ENCODE measurements at regions not wholly inside any gene's neighbourhood (a gene's known extent, or its start where the extent isn't known, plus 50 kb on each side); places are given as distances from the start of the nearest gene placed in this dataset.

DNA sequence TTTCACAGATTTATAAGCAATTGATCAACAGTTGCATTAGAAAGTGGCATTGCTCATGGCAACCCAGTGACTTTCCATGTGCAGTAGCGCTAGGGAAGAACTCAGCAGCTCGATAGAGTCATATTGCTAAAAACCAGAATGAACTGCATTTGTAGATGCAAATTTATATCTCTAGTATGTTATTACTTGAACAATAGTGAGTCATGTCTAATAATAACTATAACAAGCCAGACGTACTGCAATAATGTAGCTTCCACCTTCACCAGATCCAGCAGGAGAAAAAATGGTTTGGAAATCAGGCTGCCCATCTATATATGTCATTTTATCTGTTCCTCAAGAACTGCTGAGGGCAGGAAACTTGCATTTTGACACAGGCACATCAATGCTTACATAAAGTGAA is 66.5 kb upstream of the FIGN start:
- H3K9me1 ChIP-seq (ENCODE audit: insufficient read depth, low read length) = no peaks in the 10 kb centered on the region
- ChIA-PET CTCF (no interaction called here), POLR2A (ENCODE audit: unreplicated experiment) (no interaction called here)
- no peaks in the 10 kb centered on the region for H3K27me3 ChIP-seq (ENCODE audit: control insufficient read depth, insufficient read depth, low read length)
- no peak overlapping the region for H2AK5ac ChIP-seq (ENCODE audit: low read depth, low read length)
- no peak overlapping the region for H3K4me2 ChIP-seq (ENCODE audit: low read depth, low read length)
- no peaks in the 10 kb centered on the region for H3K79me1 ChIP-seq (ENCODE audit: low read depth in 1 of 2, low read length in 2 of 2)
- ATAC-seq (ENCODE audit: low read depth) (no peak), DNase-seq (no peak)
- intact Hi-C loops (cut with micrococcal nuclease) = no loop called here
- H3K9ac ChIP-seq (ENCODE audit: low read depth, low read length) = no peak overlapping the region
- no peak overlapping the region for H3K23ac ChIP-seq (ENCODE audit: low read depth, low read length)
- no peak overlapping the region for H2AFZ ChIP-seq (replicated peaks; ENCODE audit: low read length, poor library complexity)
- no peak overlapping the region for H3K27ac ChIP-seq (ENCODE audit: insufficient read depth, low read length)
- BruUV-seq (replicated peaks) = no TSS peak
- no peaks in the 10 kb centered on the region for H3K4me1 ChIP-seq (ENCODE audit: control insufficient read depth, insufficient read depth, low read length)
- no peak overlapping the region for H3K56ac ChIP-seq (ENCODE audit: extremely low read depth, insufficient read depth, low read length)
- H4K8ac ChIP-seq (ENCODE audit: low read depth in 2 of 2, low read length in 2 of 2) = no peak overlapping the region
- no CpG with 5 or more reads among the region's 3 CpGs for WGBS, 2 experiments (ENCODE audit: extremely low coverage in 2 of 2, insufficient read length in 1 of 2)
- no peak overlapping the region for H3K4me3 ChIP-seq (ENCODE audit: insufficient read depth, low read depth, low read length)
- H2BK120ac ChIP-seq (ENCODE audit: low read depth, low read length) = no peak overlapping the region
- H2BK5ac ChIP-seq (ENCODE audit: low read depth, low read length, poor library complexity, severe bottlenecking) = no peak overlapping the region
- H3K9me3 ChIP-seq (ENCODE audit: control insufficient read depth, insufficient read depth, low read length) = no peaks in the 10 kb centered on the region
- no peak overlapping the region for H4K5ac ChIP-seq (ENCODE audit: low read depth, low read length)
- no peak overlapping the region for H2AK9ac ChIP-seq (replicated peaks; ENCODE audit: low read depth, low read length, poor library complexity)
- H3K18ac ChIP-seq (ENCODE audit: low read depth, low read length) = no peak overlapping the region
- H4K91ac ChIP-seq (ENCODE audit: insufficient read depth, low read depth, low read length) = no peak overlapping the region
- H2BK15ac ChIP-seq (ENCODE audit: low read depth, low read length) = no peak overlapping the region
- H3K4ac ChIP-seq (ENCODE audit: low read depth, low read length) = no peak overlapping the region
- in situ Hi-C loops (cut with MboI; ENCODE audit: low sequenced_read_pairs) = no loop called here
- dilution Hi-C loops (cut with HindIII; ENCODE audit: low sequenced_read_pairs, unreplicated experiment) = no loop called here
- no peak overlapping the region for H3K14ac ChIP-seq (replicated peaks; ENCODE audit: low read depth, low read length)
- TF ChIP-seq MAZ (IDR thresholded peaks at IDR 0.05; ENCODE audit: borderline replicate concordance, low read depth, low read length) (no peak), MAFK (IDR thresholded peaks at IDR 0.05; ENCODE audit: low read depth, low read length) (no peak), SMC3 (IDR thresholded peaks at IDR 0.05; ENCODE audit: low read depth, low read length) (no peak), BHLHE40 (IDR thresholded peaks at IDR 0.05; ENCODE audit: low read depth, low read length) (no peak), CEBPB (IDR thresholded peaks at IDR 0.05; ENCODE audit: low read depth, low read length) (no peak), CHD1 (IDR thresholded peaks at IDR 0.05; ENCODE audit: low read depth, low read length) (no peak), POLR2A (IDR thresholded peaks at IDR 0.05; ENCODE audit: low read depth, low read length) (no peak), RCOR1 (IDR thresholded peaks at IDR 0.05; ENCODE audit: insufficient replicate concordance, low read length) (no peak), NFE2L2 (IDR thresholded peaks at IDR 0.05; ENCODE audit: low read depth, low read length) (no peak), RAD21 (IDR thresholded peaks at IDR 0.05; ENCODE audit: low read length) (no peak), RFX5 (IDR thresholded peaks at IDR 0.05; ENCODE audit: low read depth, low read length) (no peak), MXI1 (IDR thresholded peaks at IDR 0.05; ENCODE audit: borderline replicate concordance, low read depth, low read length) (no peak)
- TF ChIP-seq, protein P1, sequence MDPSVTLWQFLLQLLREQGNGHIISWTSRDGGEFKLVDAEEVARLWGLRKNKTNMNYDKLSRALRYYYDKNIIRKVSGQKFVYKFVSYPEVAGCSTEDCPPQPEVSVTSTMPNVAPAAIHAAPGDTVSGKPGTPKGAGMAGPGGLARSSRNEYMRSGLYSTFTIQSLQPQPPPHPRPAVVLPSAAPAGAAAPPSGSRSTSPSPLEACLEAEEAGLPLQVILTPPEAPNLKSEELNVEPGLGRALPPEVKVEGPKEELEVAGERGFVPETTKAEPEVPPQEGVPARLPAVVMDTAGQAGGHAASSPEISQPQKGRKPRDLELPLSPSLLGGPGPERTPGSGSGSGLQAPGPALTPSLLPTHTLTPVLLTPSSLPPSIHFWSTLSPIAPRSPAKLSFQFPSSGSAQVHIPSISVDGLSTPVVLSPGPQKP (IDR thresholded peaks at IDR 0.05; ENCODE audit: borderline replicate concordance, low read depth, low read length) = no peak
- TF ChIP-seq, protein P2, sequence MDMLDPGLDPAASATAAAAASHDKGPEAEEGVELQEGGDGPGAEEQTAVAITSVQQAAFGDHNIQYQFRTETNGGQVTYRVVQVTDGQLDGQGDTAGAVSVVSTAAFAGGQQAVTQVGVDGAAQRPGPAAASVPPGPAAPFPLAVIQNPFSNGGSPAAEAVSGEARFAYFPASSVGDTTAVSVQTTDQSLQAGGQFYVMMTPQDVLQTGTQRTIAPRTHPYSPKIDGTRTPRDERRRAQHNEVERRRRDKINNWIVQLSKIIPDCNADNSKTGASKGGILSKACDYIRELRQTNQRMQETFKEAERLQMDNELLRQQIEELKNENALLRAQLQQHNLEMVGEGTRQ (IDR thresholded peaks at IDR 0.05; ENCODE audit: low read depth, low read length) = no peak
- TF ChIP-seq, protein P3, sequence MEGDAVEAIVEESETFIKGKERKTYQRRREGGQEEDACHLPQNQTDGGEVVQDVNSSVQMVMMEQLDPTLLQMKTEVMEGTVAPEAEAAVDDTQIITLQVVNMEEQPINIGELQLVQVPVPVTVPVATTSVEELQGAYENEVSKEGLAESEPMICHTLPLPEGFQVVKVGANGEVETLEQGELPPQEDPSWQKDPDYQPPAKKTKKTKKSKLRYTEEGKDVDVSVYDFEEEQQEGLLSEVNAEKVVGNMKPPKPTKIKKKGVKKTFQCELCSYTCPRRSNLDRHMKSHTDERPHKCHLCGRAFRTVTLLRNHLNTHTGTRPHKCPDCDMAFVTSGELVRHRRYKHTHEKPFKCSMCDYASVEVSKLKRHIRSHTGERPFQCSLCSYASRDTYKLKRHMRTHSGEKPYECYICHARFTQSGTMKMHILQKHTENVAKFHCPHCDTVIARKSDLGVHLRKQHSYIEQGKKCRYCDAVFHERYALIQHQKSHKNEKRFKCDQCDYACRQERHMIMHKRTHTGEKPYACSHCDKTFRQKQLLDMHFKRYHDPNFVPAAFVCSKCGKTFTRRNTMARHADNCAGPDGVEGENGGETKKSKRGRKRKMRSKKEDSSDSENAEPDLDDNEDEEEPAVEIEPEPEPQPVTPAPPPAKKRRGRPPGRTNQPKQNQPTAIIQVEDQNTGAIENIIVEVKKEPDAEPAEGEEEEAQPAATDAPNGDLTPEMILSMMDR (conservative IDR thresholded peaks at IDR 0.05; ENCODE audit: low read depth, low read length) = no peak
- H4K20me1 ChIP-seq (ENCODE audit: insufficient read depth, low read length) = no peaks in the 10 kb centered on the region
- H2BK20ac ChIP-seq (ENCODE audit: low read depth, low read length) = no peak overlapping the region
- no peaks in the 10 kb centered on the region for H3K36me3 ChIP-seq (ENCODE audit: control insufficient read depth, insufficient read depth, low read length)

Data from IMR-90 (cell line).